ENCODE measurements at regions not wholly inside any gene's neighbourhood (a gene's known extent, or its start where the extent isn't known, plus 50 kb on each side); places are given as distances from the start of the nearest gene placed in this dataset.

DNA sequence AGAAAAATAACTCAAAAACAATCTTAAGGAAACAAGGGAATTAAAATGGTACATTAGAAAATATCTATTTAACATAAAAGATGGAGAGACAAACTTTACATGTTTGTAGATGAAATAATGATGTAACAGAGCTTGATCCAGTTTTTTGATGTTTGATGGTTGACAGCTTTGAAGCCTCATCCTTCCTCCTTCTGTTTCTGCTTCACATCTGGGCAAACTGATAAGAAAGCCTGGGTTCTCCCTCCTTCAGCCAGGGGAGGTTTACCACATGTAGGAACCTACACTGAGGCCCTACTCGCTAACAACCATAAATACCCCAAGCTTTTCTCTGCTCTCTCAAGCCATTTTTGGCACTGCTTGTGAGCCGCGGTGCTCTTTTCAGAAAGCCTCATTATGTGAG, 82.8 kb upstream of the ZNF32 start:
- DNase-seq (ENCODE audit: extremely low spot score, unreplicated experiment) = no peak
- Mint-ChIP-seq H3K4me3 (ENCODE audit: unreplicated experiment) (no peak overlapping the region), H3K9me3 (ENCODE audit: unreplicated experiment) (peaks cover 35% of the 10 kb centered on the region), H3K4me1 (ENCODE audit: unreplicated experiment) (peaks cover 10% of the 10 kb centered on the region), H3K36me3 (ENCODE audit: unreplicated experiment) (peaks cover 2% of the 10 kb centered on the region), H3K27me3 (ENCODE audit: unreplicated experiment) (no peaks in the 10 kb centered on the region), H3K27ac (ENCODE audit: unreplicated experiment) (no peak overlapping the region)
- TF ChIP-seq CTCF (IDR thresholded peaks at IDR 0.05) = no peak

- H3K4me3 Mint-ChIP-seq (ENCODE audit: unreplicated experiment) = no peak overlapping the region
- H3K4me1 Mint-ChIP-seq (ENCODE audit: unreplicated experiment) = no peaks in the 10 kb centered on the region
- TF ChIP-seq CTCF (IDR thresholded peaks at IDR 0.05) = no peak
- no peak for DNase-seq (ENCODE audit: extremely low spot score, unreplicated experiment)
- H3K27ac Mint-ChIP-seq (ENCODE audit: unreplicated experiment) = no peak overlapping the region
- H3K9me3 Mint-ChIP-seq (ENCODE audit: unreplicated experiment) = peaks cover 54% of the 10 kb centered on the region
- H3K36me3 Mint-ChIP-seq (ENCODE audit: unreplicated experiment) = peaks cover 8% of the 10 kb centered on the region
- H3K27me3 Mint-ChIP-seq (ENCODE audit: unreplicated experiment) = no peaks in the 10 kb centered on the region
Measured at GRCh38 chr10:43728425-43728824, 79.7 kb upstream of the ZNF32 start.

- no peak overlapping the region for H3K4me3 Mint-ChIP-seq (ENCODE audit: unreplicated experiment)
- no peak overlapping the region for H3K27ac Mint-ChIP-seq (ENCODE audit: unreplicated experiment)
- peaks cover 54% of the 10 kb centered on the region for H3K9me3 Mint-ChIP-seq (ENCODE audit: unreplicated experiment)
- no peaks in the 10 kb centered on the region for H3K4me1 Mint-ChIP-seq (ENCODE audit: unreplicated experiment)
- no peak for TF ChIP-seq CTCF (IDR thresholded peaks at IDR 0.05)
- no peak for DNase-seq (ENCODE audit: extremely low spot score, unreplicated experiment)
- H3K27me3 Mint-ChIP-seq (ENCODE audit: unreplicated experiment) = no peaks in the 10 kb centered on the region
- H3K36me3 Mint-ChIP-seq (ENCODE audit: unreplicated experiment) = peaks cover 8% of the 10 kb centered on the region
Measured at GRCh38 chr10:43727935-43728334, 79.3 kb upstream of the ZNF32 start.

- TF ChIP-seq CTCF (IDR thresholded peaks at IDR 0.05) = no peak
- no peak for DNase-seq (ENCODE audit: extremely low spot score, unreplicated experiment)
- no peaks in the 10 kb centered on the region for H3K9me3 Mint-ChIP-seq (ENCODE audit: unreplicated experiment)
- H3K36me3 Mint-ChIP-seq (ENCODE audit: unreplicated experiment) = no peaks in the 10 kb centered on the region
- no peak overlapping the region for H3K27ac Mint-ChIP-seq (ENCODE audit: unreplicated experiment)
- H3K27me3 Mint-ChIP-seq (ENCODE audit: unreplicated experiment) = peaks cover 31% of the 10 kb centered on the region
- no peak overlapping the region for H3K4me3 Mint-ChIP-seq (ENCODE audit: unreplicated experiment)
- H3K4me1 Mint-ChIP-seq (ENCODE audit: unreplicated experiment) = no peaks in the 10 kb centered on the region
Measured at GRCh38 chr10:43715334-43715733, 66.7 kb upstream of the ZNF32 start.

DNA sequence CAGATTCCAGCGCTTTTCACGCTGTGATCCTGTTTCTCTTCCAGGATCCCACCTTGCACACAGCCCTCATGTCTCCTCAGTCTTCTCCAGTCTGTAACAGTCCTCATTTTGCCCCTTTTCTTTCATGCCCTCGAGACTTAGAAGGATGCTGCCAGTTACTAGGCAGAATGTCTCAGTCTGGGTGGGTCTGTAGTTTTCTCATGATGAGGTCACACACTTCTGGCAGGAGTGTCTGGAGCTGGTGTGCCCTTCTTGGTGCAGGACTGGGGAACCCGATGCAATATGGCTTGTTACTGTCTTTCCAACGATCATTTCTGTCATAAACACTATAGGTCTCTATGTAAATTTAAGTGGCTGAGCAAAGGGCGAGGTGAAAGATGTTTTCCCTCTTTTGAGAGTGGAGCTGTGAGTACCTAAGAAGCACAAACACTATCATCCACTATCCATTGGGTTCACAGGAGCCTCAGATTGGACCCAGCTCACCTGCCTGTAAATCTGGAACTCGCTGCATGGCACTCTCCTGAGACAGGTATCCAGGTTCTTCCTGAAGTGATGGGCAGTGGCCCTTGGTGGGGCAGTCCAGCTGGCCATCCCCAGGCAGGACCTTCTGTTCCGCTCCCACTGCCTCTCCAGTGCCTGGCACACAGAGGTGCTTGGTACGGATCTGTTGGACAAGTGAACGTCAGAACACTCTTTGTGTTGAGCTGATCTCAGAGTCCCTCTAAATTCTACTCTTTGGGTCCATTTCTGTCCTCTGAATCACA, 64.3 kb upstream of the ZNF32 start:
- no peak for TF ChIP-seq CTCF (IDR thresholded peaks at IDR 0.05)
- no peaks in the 10 kb centered on the region for H3K4me1 Mint-ChIP-seq (ENCODE audit: unreplicated experiment)
- no peaks in the 10 kb centered on the region for H3K36me3 Mint-ChIP-seq (ENCODE audit: unreplicated experiment)
- no peak overlapping the region for H3K27ac Mint-ChIP-seq (ENCODE audit: unreplicated experiment)
- peaks cover 15% of the 10 kb centered on the region for H3K27me3 Mint-ChIP-seq (ENCODE audit: unreplicated experiment)
- no peak overlapping the region for H3K4me3 Mint-ChIP-seq (ENCODE audit: unreplicated experiment)
- DNase-seq (ENCODE audit: extremely low spot score, unreplicated experiment) = no peak
- H3K9me3 Mint-ChIP-seq (ENCODE audit: unreplicated experiment) = no peaks in the 10 kb centered on the region

Measured in osteocyte (in vitro differentiated cells).